Caki2 (cell line): ENCODE measurements at regions not wholly inside any gene's neighbourhood (a gene's known extent, or its start where the extent isn't known, plus 50 kb on each side); places are given as distances from the start of the nearest gene placed in this dataset.

Experiments used
- DNase-seq: peaks from one replicate; pipeline ENCODE4 v3.0.0-alpha.2; 2015; ENCODE audit warnings: low read depth
- in situ Hi-C: cut with HindIII; loops from 2 replicates; pipeline ENCODE4 v1.10.0; 2016; ENCODE audit warnings: low sequenced_read_pairs, low pct_unique_long_range_greater_than_20kb, mixed read lengths

DNA sequence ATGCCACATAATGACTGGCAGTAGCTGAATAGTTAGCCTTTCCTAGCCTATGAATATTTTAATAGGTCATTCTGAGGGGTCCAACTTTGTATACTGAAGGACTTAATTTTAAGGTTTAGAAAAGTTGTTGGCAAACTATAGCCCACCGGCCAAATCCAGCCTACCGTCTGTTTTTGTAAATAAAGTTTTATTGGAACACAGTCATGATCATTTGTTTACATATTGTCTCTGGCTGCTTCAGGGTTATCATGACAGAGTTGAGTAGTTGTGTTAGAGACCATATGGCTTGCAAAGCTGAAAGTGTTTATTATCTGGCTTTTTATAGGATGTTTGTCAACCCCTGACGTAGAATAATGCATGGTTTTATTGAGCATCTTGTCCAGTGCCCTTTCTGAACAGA is 73.4 kb downstream of the NTMT2 start:
- in situ Hi-C loops = no loop called here
- DNase-seq = no peak

DNA sequence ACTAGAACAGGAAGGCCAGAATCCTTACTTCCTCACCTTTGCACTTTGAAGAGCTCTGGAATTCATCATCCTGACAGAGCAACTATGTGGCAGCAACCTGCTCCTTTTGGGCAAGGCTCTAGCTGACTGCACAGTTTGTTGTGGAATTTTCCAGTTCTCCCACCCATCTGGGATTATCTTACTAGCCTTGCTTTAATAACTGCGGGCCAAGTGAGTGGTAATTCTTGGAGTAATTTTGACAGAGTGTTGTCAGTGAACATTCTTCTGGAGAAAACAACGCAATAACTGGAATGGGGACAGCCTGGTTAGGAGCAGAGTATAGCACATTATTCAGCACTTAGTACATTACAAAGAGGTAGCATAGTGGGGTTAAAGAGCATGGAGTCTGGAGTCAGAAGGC is 75.3 kb downstream of the NTMT2 start:
- in situ Hi-C loops = no loop called here

DNA sequence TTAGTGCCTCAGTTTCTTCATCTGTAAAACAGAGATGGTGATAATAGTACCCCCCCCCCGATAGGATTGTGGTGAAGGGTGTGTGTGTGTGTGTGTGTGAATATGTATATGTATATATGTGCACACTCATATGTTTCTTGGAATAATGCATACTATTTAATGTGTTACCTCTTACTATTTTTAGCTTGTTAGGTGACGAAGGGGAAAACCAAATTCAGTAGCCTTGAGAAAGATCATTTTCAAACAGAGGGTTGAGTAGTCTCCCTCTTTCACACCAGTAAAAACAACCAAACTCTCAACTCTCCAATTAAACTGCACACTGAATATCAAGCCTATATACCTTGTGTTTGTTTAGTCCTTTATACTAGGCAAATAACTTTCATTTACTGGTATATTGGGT is 75.7 kb downstream of the NTMT2 start:
- in situ Hi-C loops = no loop called here
- no peak for DNase-seq

More for the DNA sequence above, 75.3 kb downstream of the NTMT2 start:
- no peak for DNase-seq

DNA sequence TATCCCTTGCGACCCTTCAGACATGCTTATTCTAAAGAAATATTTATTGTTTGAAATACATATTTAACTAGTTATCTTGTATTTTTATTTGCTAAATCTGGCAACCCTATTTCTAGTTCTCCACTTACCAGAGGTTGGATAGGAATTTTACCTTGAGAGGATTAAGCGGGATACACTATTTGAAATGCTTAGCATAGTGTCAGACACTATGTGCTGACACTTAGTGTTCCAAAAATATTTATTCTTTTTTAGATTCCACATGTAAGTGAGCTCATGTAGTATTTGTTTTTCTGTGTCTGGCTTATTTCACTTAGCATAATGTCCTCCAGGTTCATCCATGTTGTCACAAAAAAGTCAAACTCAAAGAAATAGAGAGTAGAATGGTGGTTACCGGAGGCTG is 78.7 kb downstream of the NTMT2 start:
- no peak for DNase-seq
- in situ Hi-C loops = no loop called here

DNA sequence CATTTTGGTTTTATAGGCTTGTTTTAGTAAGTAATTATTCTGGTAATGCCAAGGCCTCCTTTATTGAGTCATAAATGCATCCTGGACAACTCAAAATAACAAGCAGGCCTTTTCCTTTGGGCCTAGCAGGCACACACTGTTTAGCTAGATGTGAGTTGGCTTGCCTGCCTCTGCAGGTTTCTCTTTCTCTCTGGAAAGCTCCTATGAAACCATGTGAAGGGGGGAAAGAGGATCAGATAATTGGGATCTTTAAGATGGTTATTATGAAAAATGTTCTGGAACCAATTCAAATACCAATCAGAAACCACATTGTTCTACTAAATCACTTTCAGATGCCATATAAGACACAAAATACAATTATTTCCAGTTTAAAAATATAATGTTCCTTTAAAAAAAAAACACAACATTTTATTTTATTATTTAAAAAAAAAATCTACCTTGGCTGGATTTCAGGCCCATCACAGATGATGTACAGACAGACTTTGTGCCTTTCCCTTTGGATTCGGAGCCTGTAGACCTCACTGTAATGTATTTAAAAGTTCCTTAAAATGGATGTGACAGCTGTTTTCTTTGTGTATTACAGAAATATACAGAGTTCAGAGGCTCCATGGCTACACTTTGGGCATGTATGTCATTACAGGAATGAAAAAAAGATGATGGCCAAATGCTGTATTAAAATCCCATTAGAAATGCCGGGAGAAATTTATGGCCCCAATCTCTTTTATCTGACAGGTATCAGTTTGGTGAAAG is 80.2 kb downstream of the NTMT2 start:
- in situ Hi-C loops = no loop called here
- no peak for DNase-seq

DNA sequence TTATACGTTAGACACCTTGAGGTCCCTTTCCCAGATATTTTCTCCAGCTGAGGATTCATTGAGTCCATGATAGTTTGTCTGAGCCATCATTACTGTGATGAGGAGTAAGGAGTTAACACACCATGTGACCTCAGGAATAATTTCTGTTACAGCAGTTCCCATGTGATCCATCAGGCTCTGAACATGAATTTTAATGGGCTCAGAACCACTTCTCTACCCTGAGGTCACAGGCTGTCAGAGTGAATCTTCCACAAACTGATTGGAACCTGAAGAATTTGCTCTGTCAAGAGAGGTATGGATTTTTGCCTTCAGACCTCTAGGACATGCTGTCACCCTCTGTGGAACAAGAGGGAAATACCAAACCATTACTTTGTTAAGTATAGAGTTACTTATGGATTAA is 81.0 kb downstream of the NTMT2 start:
- in situ Hi-C loops = no loop called here
- DNase-seq = no peak

DNA sequence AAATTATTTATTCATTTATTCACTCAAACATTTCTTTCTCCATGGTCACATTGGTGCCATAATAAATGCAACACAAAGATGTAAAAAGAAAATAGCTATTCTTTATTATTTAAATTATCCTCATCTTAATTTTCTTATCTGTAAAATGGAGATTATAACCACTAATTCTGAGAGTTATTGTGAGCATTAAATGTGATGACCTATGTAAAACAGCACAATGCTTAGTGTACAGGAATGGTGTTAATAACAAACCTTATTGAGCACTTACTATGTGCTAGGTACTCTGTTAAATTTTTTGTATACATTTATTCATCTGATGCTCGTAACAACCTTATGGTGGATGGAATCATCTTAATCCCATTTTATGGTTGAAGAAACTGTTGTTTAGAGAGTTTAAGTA is 84.6 kb downstream of the NTMT2 start:
- in situ Hi-C loops = no loop called here
- DNase-seq = no peak

DNA sequence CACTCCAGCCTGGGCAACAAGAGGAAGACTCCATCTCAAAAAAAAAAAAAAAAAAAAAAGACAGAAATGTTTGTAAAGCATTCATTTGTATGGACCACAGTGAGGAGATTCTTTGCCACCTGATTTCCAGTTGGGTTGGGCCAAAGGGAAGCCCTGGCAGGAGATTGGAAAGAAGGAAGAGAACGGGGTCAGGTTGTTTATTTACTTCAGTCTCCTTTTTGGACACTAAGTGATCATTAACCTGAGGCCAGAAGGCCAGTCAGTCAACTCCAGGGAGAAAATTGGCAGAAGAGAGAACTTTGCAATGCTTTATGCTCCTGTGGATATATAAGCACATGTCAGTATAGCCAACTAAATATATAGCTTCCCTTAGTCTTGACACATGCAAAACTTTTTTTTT is 85.9 kb downstream of the NTMT2 start:
- in situ Hi-C loops = no loop called here
- no peak for DNase-seq

DNA sequence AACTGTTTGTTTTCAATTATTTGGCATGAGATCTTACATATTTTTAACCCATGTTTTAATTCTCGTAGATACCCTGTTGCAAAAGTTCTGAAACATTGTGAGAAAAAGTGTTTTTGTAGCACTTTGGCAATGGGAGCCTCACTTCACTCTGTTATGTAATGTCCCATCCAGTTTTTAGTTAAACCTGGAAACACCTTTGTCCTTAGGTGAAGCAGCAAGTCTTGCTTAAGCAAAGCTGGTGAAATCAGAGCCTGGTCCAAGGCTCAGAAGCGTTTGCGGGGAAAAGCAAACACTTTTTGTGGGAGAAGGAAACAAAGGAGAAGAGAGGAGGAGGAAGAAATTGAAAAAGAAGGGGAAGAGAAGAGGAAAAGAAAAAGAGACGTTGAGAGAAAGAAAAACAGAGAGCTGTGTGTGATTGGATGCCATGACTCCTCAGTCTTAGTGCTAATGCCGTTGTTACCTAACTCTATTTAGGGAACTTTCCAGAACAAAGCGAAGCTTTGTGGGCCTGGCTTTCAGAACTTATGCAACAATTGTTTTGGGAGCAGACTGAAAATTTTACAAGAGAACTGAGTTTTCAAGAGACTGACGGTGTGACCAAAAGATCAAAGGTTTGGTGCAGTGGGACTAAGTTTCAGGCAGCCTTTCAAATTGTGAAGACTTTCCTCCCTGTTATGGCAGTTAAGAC is 93.1 kb downstream of the NTMT2 start:
- in situ Hi-C loops = no loop called here
- DNase-seq = no peak

DNA sequence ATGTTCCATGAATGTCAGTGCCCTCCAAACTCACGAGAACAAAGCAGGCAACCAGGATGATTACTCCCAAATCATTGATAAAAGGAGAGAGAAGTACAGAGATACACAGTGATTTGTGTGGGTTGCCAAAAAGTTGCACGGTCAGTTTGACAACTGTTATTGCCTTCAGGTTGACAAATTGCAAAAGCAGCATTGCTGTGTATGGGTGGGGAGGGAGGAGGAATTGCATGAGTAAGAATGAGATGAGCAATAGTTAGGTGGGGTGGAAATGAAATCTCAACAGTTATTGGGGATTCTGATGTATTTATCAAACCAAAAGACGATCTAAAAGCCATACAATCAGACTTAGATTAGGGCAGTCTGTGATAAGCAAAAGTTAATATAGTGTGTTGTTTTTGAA is 93.7 kb downstream of the NTMT2 start:
- in situ Hi-C loops = no loop called here
- no peak for DNase-seq

DNA sequence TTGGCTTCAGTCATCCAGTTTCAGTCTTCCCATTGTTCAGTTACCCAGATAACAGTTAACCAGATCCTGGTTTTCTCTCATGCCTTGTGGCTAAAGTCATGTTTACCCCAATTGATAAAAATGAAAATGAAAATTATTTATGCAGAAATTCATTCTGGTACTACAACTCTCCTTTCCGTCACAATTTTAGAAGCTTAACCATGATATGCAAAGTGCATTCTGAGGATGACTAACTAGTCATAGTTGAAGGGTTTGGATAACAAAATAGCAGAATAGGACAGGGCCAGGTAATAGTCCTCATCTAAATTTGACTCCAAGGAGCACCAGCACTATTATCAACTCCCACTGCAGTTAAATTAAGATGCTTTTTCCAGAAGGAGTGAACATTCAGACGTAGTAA is 94.7 kb downstream of the NTMT2 start:
- in situ Hi-C loops = no loop called here
- DNase-seq = no peak

DNA sequence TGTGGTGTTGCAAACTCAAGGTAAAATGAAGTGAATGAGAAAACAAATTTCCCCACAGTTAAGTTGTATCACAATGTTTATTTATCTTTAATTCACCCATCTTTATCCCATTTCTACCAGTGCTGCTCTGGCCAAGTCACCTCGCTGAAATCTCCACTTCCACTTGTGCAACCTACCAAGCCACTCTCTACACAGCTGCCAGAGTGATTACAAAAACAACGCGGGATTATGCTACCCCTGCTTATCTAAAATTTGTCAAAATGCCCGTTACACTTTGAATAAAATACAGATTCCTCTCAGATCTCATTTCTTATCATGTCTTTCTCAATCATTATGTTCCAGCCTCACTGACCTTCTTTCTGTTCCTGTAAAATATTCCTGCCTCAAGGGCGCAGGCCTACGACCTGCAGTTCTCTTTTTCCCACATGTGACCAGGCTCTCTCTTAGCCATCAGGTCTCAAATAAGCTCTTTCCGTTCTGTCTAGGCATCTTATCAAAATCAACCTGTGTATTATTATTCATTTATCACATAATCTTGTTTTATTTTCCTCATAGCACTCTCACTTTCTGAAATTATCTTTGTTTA is 95.6 kb downstream of the NTMT2 start:
- in situ Hi-C loops = no loop called here

DNA sequence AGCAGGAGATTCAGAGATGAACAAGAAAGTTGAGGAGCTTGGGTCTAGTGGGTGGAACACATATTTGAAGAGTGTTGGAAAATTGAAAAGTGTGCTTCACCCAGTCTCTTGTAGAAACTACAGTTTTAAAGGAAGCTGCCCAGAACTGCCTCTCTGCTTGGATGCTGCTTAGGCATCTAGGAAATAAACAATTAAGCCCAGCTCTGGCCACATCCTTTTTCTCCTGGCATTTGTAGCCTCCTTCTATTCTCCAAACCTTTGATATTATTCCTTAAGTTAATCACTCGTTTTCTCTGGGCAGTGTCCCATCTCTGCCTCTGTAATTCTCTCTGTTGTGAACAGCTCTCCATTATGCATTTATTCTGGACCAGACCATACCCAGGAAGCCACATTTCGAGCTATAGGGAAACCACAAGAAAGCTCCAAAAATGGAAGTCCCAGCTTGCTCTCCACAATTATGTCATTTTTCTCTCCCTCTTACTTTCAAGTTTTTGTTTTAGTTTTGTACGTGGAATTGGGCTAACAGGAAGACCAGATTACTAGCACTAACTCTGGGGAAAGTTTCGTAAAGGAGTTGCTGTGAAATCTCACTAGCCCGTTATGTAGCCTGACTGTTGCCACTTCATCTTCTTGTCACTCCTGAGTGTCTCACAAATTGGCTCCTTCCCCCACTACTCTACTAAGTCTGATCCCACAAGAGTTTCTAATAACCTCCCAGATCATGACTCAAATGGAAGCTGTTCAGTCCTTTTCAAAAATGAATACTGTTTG is 102.2 kb downstream of the NTMT2 start:
- in situ Hi-C loops = no loop called here

More for the DNA sequence above, 95.6 kb downstream of the NTMT2 start:
- no peak for DNase-seq

DNA sequence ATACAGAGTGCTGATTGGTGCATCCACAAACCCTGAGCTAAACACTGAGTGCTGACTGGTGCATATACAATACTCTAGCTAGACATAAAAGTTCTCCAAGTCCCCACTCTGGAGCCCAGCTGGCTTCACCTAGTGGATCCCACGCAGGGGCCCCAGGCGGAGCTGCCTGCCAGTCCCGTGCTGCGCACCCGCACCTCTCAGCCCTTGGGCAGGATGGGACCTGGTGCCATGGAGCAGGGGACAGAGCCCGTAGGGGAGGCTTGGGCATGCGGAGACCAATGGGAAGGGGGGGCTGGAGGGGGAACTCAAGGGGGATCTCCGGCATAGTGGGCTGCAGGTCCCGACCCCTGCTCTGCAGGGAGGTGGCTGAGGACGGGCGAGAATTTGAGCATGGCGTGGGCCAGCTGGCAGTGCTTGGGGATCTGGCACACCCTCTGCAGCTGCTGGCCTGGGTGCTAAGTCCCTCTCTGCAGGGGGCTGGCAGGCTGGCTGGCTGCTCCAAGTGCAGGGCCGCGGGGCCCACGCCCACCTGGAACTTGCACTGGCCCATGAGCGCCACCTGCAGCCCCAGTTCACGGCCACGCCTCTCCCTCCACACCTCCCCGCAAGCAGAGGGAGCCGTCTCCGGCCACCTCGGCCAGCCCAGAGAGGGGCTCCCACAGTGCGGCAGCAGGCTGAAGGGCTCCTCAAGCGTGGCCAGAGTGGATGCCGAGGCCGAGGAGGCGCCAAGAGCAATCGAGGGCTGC is 104.9 kb downstream of the NTMT2 start:
- in situ Hi-C loops = no loop called here
- DNase-seq = no peak

More for the DNA sequence above, 102.2 kb downstream of the NTMT2 start:
- no peak for DNase-seq

DNA sequence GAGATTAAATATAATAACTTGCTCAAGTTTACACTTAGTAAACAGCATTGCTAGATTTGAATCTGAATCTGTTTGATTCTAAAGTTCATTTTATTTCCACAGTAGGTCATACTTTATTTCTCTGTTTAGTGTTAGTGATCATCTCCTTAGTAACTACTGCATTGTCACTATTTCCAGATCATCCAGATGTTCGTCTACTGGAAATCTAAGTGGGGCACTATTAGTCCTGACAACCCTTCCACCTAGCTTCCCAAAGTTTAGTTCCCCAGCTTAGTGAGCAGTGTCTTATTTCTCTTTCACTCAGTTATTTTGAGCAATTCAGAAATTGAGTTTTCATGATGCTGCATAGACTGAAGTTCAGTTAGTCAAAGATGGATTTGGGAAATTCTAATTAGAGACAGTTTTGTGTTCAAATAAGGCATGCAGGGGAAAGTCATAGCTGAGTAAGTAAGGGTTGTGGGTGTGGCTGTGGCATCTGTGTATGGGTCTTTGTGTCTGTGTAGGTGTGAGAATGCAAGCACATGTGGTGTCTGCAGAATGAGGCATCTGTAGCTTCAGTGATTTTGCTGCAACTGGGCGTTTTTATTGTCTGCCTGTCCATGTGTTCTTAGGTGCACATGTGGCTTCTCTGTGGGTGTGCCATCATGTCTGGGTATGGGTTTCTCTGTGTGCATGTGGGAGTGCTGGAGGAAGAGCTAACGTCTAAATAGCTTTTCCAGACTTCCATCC is 107.3 kb downstream of the NTMT2 start:
- no peak for DNase-seq
- in situ Hi-C loops = no loop called here

DNA sequence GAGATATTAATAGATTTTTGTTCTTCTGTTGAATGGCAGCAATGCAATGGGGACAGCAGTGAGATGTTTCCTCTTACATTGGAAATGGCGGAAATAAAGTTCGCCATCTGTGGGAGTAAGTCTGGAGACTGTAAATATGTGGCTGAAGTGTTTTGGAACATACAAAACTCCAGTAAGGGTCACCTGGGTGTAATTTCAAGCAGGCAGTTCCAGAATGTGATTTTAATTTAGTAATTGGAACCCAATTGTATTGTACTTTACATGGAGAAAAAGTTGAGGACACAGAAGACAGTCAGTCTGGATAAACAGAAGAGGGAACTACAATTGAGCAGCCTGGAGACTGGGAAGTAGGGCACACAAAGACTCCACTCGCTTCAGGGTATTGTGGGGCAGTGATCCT is 108.6 kb downstream of the NTMT2 start:
- in situ Hi-C loops = no loop called here
- DNase-seq = no peak

DNA sequence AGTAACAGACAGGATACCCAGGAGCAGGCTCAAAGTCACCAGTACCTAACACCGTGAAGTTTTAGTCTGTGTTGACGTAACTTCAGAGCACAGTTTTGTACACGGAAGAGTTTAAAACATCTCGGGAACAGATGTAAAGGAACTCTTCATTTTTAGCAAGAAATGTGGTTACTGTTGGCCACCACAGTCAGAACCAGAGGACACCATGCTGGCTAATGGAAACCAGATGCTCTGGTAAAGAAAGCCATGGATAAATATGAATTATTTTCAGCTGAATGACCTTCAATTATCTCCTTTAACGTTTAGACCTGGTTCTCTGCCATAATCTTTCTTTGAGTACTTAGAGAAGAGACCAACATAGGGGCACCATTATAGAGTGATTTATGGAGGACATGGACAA is 115.9 kb downstream of the NTMT2 start:
- in situ Hi-C loops = no loop called here
- DNase-seq = no peak
